GM12873 (cell line): ENCODE measurements at regions not wholly inside any gene's neighbourhood (a gene's known extent, or its start where the extent isn't known, plus 50 kb on each side); places are given as distances from the start of the nearest gene placed in this dataset.

Experiments used
- TF ChIP-seq, protein P1 (sequence below): IDR thresholded peaks from 2 replicates; pipeline ENCODE4 v1.5.1; 2012; ENCODE audit warnings: low read depth, mild to moderate bottlenecking, moderate library complexity, low read length, control low read depth; ENCODE audit not compliant: insufficient read depth; ENCODE audit errors: missing control alignments

DNA sequence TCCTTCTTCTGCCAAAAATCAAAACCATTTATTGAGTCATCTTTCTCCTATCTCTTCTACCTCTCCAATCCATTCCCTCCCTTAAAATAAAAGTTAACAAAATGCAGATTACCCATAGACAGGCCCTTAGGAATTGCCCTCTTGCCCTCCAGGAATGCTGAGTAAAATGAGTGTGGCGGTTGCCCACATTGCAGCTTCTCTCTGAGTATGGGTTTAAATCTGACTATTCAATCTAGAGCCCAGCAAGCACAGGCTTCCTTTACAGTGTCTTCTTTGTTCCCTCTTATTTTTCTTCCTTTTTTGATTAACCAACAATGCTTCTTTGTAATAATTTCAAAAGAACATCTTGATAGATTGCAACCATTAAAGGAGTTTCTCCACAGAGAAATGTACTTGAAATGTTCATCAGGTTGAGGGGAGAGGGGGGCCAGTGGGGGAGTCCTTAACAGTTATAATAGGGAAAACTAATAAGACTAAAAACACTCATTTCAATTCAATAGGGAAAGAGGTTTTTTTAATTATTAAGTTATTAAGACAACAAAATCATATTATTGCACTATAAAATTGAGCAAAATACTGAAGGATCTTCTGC is 135.3 kb upstream of the LMCD1 start:
- TF ChIP-seq, protein P1, sequence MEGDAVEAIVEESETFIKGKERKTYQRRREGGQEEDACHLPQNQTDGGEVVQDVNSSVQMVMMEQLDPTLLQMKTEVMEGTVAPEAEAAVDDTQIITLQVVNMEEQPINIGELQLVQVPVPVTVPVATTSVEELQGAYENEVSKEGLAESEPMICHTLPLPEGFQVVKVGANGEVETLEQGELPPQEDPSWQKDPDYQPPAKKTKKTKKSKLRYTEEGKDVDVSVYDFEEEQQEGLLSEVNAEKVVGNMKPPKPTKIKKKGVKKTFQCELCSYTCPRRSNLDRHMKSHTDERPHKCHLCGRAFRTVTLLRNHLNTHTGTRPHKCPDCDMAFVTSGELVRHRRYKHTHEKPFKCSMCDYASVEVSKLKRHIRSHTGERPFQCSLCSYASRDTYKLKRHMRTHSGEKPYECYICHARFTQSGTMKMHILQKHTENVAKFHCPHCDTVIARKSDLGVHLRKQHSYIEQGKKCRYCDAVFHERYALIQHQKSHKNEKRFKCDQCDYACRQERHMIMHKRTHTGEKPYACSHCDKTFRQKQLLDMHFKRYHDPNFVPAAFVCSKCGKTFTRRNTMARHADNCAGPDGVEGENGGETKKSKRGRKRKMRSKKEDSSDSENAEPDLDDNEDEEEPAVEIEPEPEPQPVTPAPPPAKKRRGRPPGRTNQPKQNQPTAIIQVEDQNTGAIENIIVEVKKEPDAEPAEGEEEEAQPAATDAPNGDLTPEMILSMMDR: no peak

DNA sequence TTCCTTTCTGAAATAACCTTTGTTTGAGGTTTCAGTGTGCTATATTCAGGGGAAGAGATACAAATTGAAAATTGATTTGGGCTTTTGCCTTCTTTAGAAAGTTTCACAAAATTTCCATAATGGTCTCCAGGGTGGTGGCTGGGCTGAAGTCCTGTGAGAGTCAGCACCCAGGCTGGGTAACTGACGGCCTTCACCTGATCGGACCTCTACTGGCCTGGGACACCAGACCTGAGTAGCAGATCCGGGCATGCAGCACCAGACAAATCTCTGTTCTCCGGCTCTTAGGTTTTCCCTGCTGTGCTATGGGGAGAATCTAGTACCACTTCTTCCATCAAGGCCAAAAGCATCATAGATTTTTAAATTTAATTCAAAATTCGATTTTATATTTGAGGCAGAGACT is 133.0 kb upstream of the LMCD1 start:
- TF ChIP-seq, protein P1: no peak

DNA sequence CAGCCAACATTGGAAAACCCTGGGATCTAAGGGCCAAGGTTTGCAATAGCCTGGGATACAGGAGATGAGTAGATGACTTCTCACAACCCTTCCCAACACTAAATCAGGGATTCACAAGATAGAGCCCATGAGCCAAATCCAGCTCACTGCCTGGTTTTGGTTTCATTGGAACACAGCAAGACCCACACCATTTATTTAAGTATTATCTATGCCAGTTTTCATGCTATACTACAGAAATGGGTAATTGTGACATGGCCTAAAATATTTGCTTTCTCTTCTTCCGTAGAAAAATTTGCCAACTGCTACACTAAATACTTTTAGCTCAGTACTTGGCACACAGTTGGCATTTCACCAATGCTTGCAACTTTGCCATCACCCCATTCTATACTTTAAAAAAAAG is 132.0 kb upstream of the LMCD1 start:
- TF ChIP-seq, protein P1: no peak

DNA sequence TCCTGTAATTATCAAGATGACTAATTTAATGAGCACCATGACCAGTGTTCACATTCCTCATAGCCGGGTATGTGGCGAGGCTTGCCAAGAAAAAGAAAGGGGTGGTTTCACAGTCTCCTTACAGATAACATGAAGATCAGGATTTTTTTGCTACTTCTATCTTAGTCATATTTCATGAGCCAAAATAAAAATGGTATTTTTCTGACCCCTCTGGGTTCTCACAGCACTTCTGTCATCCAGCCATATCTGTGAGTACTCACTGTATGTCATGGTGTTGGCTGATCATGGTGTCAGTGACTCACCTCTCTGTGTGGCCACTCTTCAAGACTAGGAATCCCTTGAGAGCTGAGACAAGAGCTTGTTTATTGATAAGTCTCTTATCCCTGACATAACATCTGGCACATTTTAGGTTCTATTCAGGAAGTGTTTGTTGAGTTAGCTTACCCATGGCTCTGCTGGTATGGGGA is 130.5 kb upstream of the LMCD1 start:
- TF ChIP-seq, protein P1: no peak

DNA sequence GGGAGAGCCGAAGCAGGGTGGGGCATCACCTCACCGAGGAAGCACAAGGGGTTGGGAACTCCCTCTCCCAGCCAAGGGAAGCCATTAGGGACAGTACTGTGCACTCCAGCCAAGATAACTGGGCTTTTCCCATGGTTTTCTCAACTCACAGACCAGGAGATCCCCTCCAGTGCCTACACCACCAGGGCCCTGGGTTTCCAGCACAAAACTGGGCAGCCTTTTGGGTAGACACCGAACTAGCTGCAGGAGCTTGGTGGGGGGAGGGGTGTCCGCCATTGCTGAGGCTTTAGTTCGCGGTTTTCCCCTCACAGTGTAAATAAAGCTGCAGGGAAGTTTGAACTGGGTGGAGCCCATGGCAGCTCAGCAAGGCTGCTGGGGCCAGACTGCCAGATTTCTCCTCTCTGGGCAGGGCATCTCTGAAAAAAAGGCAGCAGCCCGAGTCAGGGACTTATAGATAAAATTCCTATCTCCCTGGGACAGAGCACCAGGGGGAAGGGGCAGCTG is 129.6 kb upstream of the LMCD1 start:
- TF ChIP-seq, protein P1: no peak

DNA sequence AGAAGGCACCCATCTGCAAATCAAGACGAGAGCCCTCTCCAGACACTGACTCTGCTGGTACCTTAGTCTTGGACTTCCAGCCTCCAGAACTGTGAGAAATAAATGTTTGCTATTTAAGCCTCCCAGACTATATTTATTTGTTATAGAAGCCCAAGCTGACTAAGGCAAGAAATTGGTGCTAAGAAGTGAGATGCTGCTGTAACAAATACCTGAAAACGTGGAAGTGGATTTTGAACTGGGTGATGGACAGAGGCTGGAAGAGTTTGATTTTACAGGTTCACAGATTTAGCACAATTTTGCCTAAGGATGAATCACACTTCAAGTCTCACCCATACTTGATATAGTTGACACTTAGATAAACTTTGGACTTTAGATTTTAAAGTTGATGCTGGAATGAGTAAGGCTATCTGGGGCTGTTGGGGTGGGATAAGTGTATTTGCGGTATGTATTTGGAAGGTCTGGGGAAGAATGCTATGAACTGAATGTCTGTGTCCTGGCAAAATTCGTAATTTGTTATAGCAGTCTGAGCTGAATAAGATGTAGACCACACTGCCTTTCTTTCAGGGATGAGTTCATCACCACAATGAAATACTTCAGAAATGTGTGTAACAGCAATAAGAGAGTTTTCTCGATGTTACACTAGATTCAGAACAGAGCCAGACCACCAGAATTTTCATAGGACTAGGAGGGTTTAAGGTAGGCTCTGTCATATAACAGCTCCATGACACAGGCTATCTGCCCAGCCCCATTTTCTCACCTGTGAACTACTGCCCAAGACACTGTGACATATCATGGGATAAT is 120.5 kb upstream of the LMCD1 start:
- TF ChIP-seq, protein P1: no peak

DNA sequence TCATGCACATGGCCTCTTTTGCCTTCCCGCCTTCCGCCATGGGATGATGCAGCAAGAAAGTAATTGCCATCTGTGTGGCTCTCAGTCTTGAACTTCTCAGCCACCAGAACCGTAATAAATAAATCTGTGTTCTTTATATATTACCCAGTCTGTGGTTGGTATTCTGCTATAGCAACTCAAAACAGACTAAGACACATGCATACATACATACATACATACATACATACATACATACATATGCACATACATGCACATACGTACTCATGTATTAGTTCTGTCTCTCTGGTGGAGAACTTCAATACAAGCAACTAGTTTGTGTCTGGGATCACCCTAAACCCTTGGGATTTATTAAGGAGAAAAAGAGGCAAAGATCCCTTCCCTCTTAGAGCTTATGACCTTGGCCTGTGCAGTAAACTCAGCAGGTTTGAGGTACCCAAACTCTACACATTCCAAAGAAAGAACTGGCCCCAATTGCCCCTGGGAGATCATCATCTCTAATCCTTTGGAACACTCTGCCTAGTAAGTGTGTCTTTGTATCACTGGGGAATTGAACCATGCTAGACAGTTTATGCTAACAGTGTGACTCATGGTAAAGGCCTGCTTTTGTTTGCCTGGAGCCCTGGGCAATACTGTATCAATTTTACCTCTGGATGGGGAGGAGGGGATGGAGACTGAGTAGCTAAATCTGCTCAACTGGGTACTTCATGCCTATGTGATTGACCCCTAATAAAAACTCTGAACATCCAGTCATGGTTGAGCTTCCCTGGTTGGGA is 115.6 kb upstream of the LMCD1 start:
- TF ChIP-seq, protein P1: no peak
